HG02870 (cell line): ENCODE measurements at regions not wholly inside any gene's neighbourhood (a gene's known extent, or its start where the extent isn't known, plus 50 kb on each side); places are given as distances from the start of the nearest gene placed in this dataset.

Source experiments
- ATAC-seq: cut with Tn5 transposase; IDR thresholded peaks from one replicate; pipeline ENCODE4 v1.9.1; 2021; ENCODE audit warnings: mild to moderate bottlenecking, moderate library complexity; ENCODE audit not compliant: unreplicated experiment

GRCh38 chr6:170117111-170117972 is 173.5 kb downstream of the DLL1 start:
- no peak for ATAC-seq

- no peak for ATAC-seq
Measured at GRCh38 chr6:170116636-170117035, 174.2 kb downstream of the DLL1 start.

- ATAC-seq = no peak
Measured at GRCh38 chr6:170114956-170115855, 175.7 kb downstream of the DLL1 start.

GRCh38 chr6:170114187-170114945 is 176.5 kb downstream of the DLL1 start:
- no peak for ATAC-seq

- ATAC-seq = no peak
Measured at GRCh38 chr6:170113141-170113540, 177.7 kb downstream of the DLL1 start.

GRCh38 chr6:170112583-170112860 is 178.4 kb downstream of the DLL1 start:
- no peak for ATAC-seq

- ATAC-seq = no peak
Measured at GRCh38 chr6:170111816-170112582, 178.9 kb downstream of the DLL1 start.

- ATAC-seq = no peak
Measured at GRCh38 chr6:170111141-170111664, 179.7 kb downstream of the DLL1 start.

GRCh38 chr6:170110201-170111140 is 180.4 kb downstream of the DLL1 start:
- ATAC-seq = no peak

GRCh38 chr6:170108890-170109587 is 181.8 kb downstream of the DLL1 start:
- no peak for ATAC-seq

GRCh38 chr6:170108456-170108855 is 182.4 kb downstream of the DLL1 start:
- no peak for ATAC-seq

- ATAC-seq = no peak
Measured at GRCh38 chr6:170107606-170108222, 183.2 kb downstream of the DLL1 start.

GRCh38 chr6:170106906-170107525 is 183.9 kb downstream of the DLL1 start:
- ATAC-seq = no peak

GRCh38 chr6:170102582-170103481 is 188.0 kb downstream of the DLL1 start:
- no peak for ATAC-seq

- ATAC-seq = no peak
Measured at GRCh38 chr6:170102038-170102437, 188.8 kb downstream of the DLL1 start.

GRCh38 chr6:170101281-170102035 is 189.4 kb downstream of the DLL1 start:
- ATAC-seq = no peak
